ENCODE measurements at regions not wholly inside any gene's neighbourhood (a gene's known extent, or its start where the extent isn't known, plus 50 kb on each side); places are given as distances from the start of the nearest gene placed in this dataset.

DNA sequence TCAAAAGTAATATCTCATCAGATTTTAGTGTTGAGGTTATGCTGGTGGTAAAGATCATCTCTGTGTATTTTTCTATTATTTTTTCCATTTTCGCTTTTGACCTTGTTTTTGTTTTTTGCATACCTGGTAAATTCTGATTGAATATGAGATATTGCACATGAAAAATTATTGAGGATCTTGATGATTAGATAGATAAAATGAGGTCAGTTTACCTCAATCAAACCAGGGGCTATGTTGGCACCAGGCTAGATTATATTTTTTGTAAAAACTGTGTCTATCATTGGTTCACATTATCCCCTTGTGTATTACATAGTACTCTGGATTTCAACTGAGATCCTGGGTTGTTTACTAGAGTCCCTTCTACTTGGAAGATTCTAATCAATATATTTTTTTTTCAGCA lies 774.9 kb upstream of the ZNF608 start:
- no peak for TF ChIP-seq POLR2A (IDR thresholded peaks at IDR 0.05; ENCODE audit: low read length)
- TF ChIP-seq GATA1 (IDR thresholded peaks at IDR 0.05; ENCODE audit: low read depth, low read length) = no peak

Measured in erythroblast (primary cell).